ENCODE measurements at regions not wholly inside any gene's neighbourhood (a gene's known extent, or its start where the extent isn't known, plus 50 kb on each side); places are given as distances from the start of the nearest gene placed in this dataset.

- no peak overlapping the region for H3K9ac ChIP-seq (ENCODE audit: low read depth in 2 of 2, low read length in 2 of 2)
- no peak overlapping the region for H3K27ac ChIP-seq
- no peaks in the 10 kb centered on the region for H3K9me3 ChIP-seq
- no peak for DNase-seq
- no peaks in the 10 kb centered on the region for H3K36me3 ChIP-seq
- intact Hi-C loops (cut with DNase I) = no loop called here
- H3K27me3 ChIP-seq = no peaks in the 10 kb centered on the region
- H3K4me3 ChIP-seq = no peak overlapping the region
- no peak for TF ChIP-seq CTCF (IDR thresholded peaks at IDR 0.05)
- no peaks in the 10 kb centered on the region for H3K4me1 ChIP-seq
Measured at GRCh38 chr15:60204131-60204885, 193.5 kb downstream of the ANXA2 start.

GRCh38 chr15:60208709-60209108 is 189.1 kb downstream of the ANXA2 start:
- Histone ChIP-seq H3K4me3 (no peak overlapping the region), H3K4me1 (no peaks in the 10 kb centered on the region), H3K9ac (ENCODE audit: low read depth in 2 of 2, low read length in 2 of 2) (no peak overlapping the region), H3K27ac (no peak overlapping the region), H3K36me3 (no peaks in the 10 kb centered on the region), H3K27me3 (no peaks in the 10 kb centered on the region), H3K9me3 (no peaks in the 10 kb centered on the region)
- intact Hi-C loops (cut with DNase I) = no loop called here
- no peak for DNase-seq
- no peak for TF ChIP-seq CTCF (IDR thresholded peaks at IDR 0.05)

- DNase-seq = no peak
- no peak for TF ChIP-seq CTCF (IDR thresholded peaks at IDR 0.05)
- no peak overlapping the region for H3K9ac ChIP-seq (ENCODE audit: low read depth in 2 of 2, low read length in 2 of 2)
- no peaks in the 10 kb centered on the region for H3K4me1 ChIP-seq
- no peaks in the 10 kb centered on the region for H3K9me3 ChIP-seq
- intact Hi-C loops (cut with DNase I) = no loop called here
- no peak overlapping the region for H3K27ac ChIP-seq
- H3K4me3 ChIP-seq = no peak overlapping the region
- H3K36me3 ChIP-seq = no peaks in the 10 kb centered on the region
- H3K27me3 ChIP-seq = no peaks in the 10 kb centered on the region
Measured at GRCh38 chr15:60212536-60212935, 185.2 kb downstream of the ANXA2 start.

GRCh38 chr15:60213377-60214000 is 184.3 kb downstream of the ANXA2 start:
- intact Hi-C loops (cut with DNase I) = no loop called here
- Histone ChIP-seq H3K9ac (ENCODE audit: low read depth in 2 of 2, low read length in 2 of 2) (no peak overlapping the region), H3K4me1 (no peaks in the 10 kb centered on the region), H3K4me3 (no peak overlapping the region), H3K36me3 (no peaks in the 10 kb centered on the region), H3K9me3 (no peaks in the 10 kb centered on the region), H3K27ac (no peak overlapping the region), H3K27me3 (no peaks in the 10 kb centered on the region)
- no peak for TF ChIP-seq CTCF (IDR thresholded peaks at IDR 0.05)
- no peak for DNase-seq

GRCh38 chr15:60214201-60214600 is 183.6 kb downstream of the ANXA2 start:
- no peaks in the 10 kb centered on the region for H3K27me3 ChIP-seq
- no peaks in the 10 kb centered on the region for H3K9me3 ChIP-seq
- no peaks in the 10 kb centered on the region for H3K36me3 ChIP-seq
- no peak overlapping the region for H3K9ac ChIP-seq (ENCODE audit: low read depth in 2 of 2, low read length in 2 of 2)
- no peak overlapping the region for H3K4me3 ChIP-seq
- intact Hi-C loops (cut with DNase I) = no loop called here
- H3K27ac ChIP-seq = no peak overlapping the region
- DNase-seq = no peak
- TF ChIP-seq CTCF (IDR thresholded peaks at IDR 0.05) = no peak
- no peaks in the 10 kb centered on the region for H3K4me1 ChIP-seq

Measured in colonic mucosa (tissue), 4 donors.